GM19468 (cell line): ENCODE measurements at regions not wholly inside any gene's neighbourhood (a gene's known extent, or its start where the extent isn't known, plus 50 kb on each side); places are given as distances from the start of the nearest gene placed in this dataset.
"Not testable (repeated sequence)": the region's sequence is repeated elsewhere in the genome, so short reads cannot be mapped to it uniquely, and the experiment has no call there.

Experiments
- ATAC-seq: cut with Tn5 transposase; IDR thresholded peaks from one replicate; pipeline ENCODE4 v1.9.1; 2021; ENCODE audit warnings: mild to moderate bottlenecking, moderate library complexity, moderate number of reproducible peaks; ENCODE audit not compliant: unreplicated experiment; ENCODE audit errors: extremely low read depth

- ATAC-seq, result no peak
Measured at GRCh38 chr13:65560936-65561335, 1669.2 kb downstream of the PCDH9 start.

- no peak for ATAC-seq
Measured at GRCh38 chr13:65555962-65556361, 1674.2 kb downstream of the PCDH9 start.

GRCh38 chr13:65553096-65553727 lies 1676.9 kb downstream of the PCDH9 start:
- no peak for ATAC-seq

GRCh38 chr13:65551208-65551607 lies 1678.9 kb downstream of the PCDH9 start:
- no peak for ATAC-seq

- ATAC-seq, result no peak
Measured at GRCh38 chr13:65540175-65540574, 1690.0 kb downstream of the PCDH9 start.

GRCh38 chr13:65535370-65535769 lies 1694.8 kb downstream of the PCDH9 start:
- ATAC-seq, result no peak

- no peak for ATAC-seq
Measured at GRCh38 chr13:65532231-65532630, 1697.9 kb downstream of the PCDH9 start.

GRCh38 chr13:65530688-65531087 lies 1699.4 kb downstream of the PCDH9 start:
- ATAC-seq, result no peak

- ATAC-seq, result no peak
Measured at GRCh38 chr13:65529541-65529940, 1700.6 kb downstream of the PCDH9 start.

- no peak for ATAC-seq
Measured at GRCh38 chr13:65508745-65509144, 1721.4 kb downstream of the PCDH9 start.

GRCh38 chr13:65508338-65508737 lies 1721.8 kb downstream of the PCDH9 start:
- no peak for ATAC-seq

GRCh38 chr13:65505941-65506340 lies 1724.2 kb downstream of the PCDH9 start:
- no peak for ATAC-seq

GRCh38 chr13:65504213-65504612 lies 1725.9 kb downstream of the PCDH9 start:
- no peak for ATAC-seq

GRCh38 chr13:65500481-65500880 lies 1729.7 kb downstream of the PCDH9 start:
- no peak for ATAC-seq

- no peak for ATAC-seq
Measured at GRCh38 chr13:65499256-65499655, 1730.9 kb downstream of the PCDH9 start.

- no peak for ATAC-seq
Measured at GRCh38 chr13:65497265-65497664, 1732.9 kb downstream of the PCDH9 start.

GRCh38 chr13:65490725-65491124 lies 1739.4 kb downstream of the PCDH9 start:
- ATAC-seq, result not testable (repeated sequence)

- no peak for ATAC-seq
Measured at GRCh38 chr13:65488606-65489005, 1741.5 kb downstream of the PCDH9 start.

GRCh38 chr13:65479692-65480091 lies 1750.4 kb downstream of the PCDH9 start:
- no peak for ATAC-seq

GRCh38 chr13:65473196-65473595 lies 1756.9 kb downstream of the PCDH9 start:
- no peak for ATAC-seq

GRCh38 chr13:65472336-65472735 lies 1757.8 kb downstream of the PCDH9 start:
- ATAC-seq, result no peak

- no peak for ATAC-seq
Measured at GRCh38 chr13:65470781-65471180, 1759.4 kb downstream of the PCDH9 start.

- no peak for ATAC-seq
Measured at GRCh38 chr13:65468628-65469027, 1761.5 kb downstream of the PCDH9 start.
